Mucosa of stomach (tissue), 1 donor: ENCODE measurements at regions not wholly inside any gene's neighbourhood (a gene's known extent, or its start where the extent isn't known, plus 50 kb on each side); places are given as distances from the start of the nearest gene placed in this dataset.

Experiments
- H3K27me3 ChIP-seq: one replicate; pipeline ENCODE4 v1.7.0; 2013; ENCODE audit warnings: mild to moderate bottlenecking, low read length; ENCODE audit not compliant: control insufficient read depth, insufficient read depth
- H3K36me3 ChIP-seq: one replicate; pipeline ENCODE4 v1.7.0; 2013; ENCODE audit warnings: low read length; ENCODE audit not compliant: control insufficient read depth, insufficient read depth
- H3K4me1 ChIP-seq: one replicate; pipeline ENCODE4 v1.7.0; 2013; ENCODE audit warnings: mild to moderate bottlenecking, low read length; ENCODE audit not compliant: control insufficient read depth, insufficient read depth
- H3K4me3 ChIP-seq: one replicate; pipeline ENCODE4 v1.7.0; 2013; ENCODE audit warnings: low read length
- H3K9ac ChIP-seq: one replicate; pipeline ENCODE4 v1.7.0; 2013; ENCODE audit warnings: mild to moderate bottlenecking, low read length, moderate library complexity
- H3K9me3 ChIP-seq: one replicate; pipeline ENCODE4 v1.7.0; 2013; ENCODE audit warnings: mild to moderate bottlenecking, low read length, moderate library complexity; ENCODE audit not compliant: control insufficient read depth
- donor health status: Pancreatic carcinoma.

DNA sequence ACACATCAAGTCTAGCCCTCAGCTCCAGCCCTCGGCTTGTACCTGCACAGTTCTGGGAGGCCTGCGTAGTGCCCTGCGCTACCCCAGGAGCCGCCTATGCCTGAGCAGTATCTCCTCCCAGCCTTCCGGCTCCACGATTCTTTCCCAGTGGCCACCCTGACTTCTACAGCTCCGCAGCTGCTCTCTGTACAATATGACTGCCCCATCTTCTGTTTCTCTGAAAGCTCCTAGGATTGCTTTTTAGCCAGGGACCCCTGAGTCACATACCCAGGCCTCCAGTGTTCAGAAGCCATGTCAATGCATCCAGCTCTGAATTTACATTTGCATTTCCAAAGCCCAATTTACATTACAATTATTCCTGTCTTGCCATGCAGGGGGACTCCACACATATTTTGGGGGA lies 135.5 kb downstream of the PJA1 start:
- Histone ChIP-seq H3K27me3 (no peaks in the 10 kb centered on the region), H3K4me1 (peaks cover 48% of the 10 kb centered on the region), H3K4me3 (no peak overlapping the region), H3K9me3 (no peaks in the 10 kb centered on the region), H3K9ac (no peak overlapping the region), H3K36me3 (no peaks in the 10 kb centered on the region)

GRCh38 chrX:69028761-69029120 lies 136.5 kb downstream of the PJA1 start:
- Histone ChIP-seq H3K9me3 (no peaks in the 10 kb centered on the region), H3K27me3 (no peaks in the 10 kb centered on the region), H3K36me3 (no peaks in the 10 kb centered on the region), H3K4me1 (peaks cover 48% of the 10 kb centered on the region), H3K4me3 (no peak overlapping the region), H3K9ac (no peak overlapping the region)

DNA sequence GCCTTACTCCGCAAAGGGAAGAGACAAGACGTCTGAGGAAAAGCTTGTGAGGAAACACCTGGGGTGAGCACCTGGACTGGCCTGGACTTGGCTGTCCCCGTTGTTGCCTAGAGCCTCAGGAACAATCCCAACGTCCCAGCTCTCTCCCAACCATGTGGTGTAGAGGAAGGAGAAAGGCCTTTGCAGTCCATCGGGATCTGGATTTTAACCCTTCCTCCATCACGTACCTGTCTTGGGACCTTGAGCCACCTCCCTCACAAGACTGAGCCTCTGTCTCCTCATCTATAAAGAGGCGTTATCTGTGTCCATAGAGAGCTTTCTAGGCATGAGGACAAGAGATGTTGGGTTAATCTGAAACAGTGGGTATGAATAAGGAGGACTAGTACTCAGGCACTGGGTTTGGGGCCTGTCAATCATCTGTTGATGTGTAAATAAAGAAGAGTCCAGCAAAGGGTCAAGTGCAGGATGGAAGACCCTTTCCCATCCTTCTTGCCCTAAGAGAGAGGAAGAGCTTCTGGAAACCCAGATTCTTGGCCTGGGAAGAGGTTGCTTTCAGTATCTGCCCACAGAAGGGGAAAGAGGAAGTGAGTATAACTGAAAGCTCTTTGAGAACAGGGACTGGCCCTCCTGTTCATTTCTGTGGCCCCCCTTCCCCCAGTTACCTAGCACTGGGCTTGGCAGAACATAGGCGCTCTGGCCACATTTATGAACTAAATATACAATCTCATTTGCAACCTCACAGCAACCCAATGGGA lies 137.1 kb downstream of the PJA1 start:
- no peaks in the 10 kb centered on the region for H3K27me3 ChIP-seq
- H3K36me3 ChIP-seq: no peaks in the 10 kb centered on the region
- no peak overlapping the region for H3K9ac ChIP-seq
- H3K4me3 ChIP-seq: no peak overlapping the region
- no peaks in the 10 kb centered on the region for H3K9me3 ChIP-seq
- H3K4me1 ChIP-seq: peaks cover 48% of the 10 kb centered on the region

GRCh38 chrX:69027181-69028005 lies 137.9 kb downstream of the PJA1 start:
- no peak overlapping the region for H3K9ac ChIP-seq

GRCh38 chrX:69025802-69026301 lies 139.4 kb downstream of the PJA1 start:
- no peak overlapping the region for H3K4me3 ChIP-seq
- H3K9me3 ChIP-seq: no peaks in the 10 kb centered on the region
- no peak overlapping the region for H3K9ac ChIP-seq
- H3K36me3 ChIP-seq: no peaks in the 10 kb centered on the region
- H3K4me1 ChIP-seq: peaks cover 30% of the 10 kb centered on the region
- H3K27me3 ChIP-seq: no peaks in the 10 kb centered on the region

More at GRCh38 chrX:69027181-69028005, 137.9 kb downstream of the PJA1 start:
- peaks cover 41% of the 10 kb centered on the region for H3K4me1 ChIP-seq
- no peak overlapping the region for H3K4me3 ChIP-seq
- H3K27me3 ChIP-seq: no peaks in the 10 kb centered on the region
- H3K36me3 ChIP-seq: no peaks in the 10 kb centered on the region
- H3K9me3 ChIP-seq: no peaks in the 10 kb centered on the region

GRCh38 chrX:69024931-69025330 lies 140.3 kb downstream of the PJA1 start:
- H3K9ac ChIP-seq: no peak overlapping the region
- no peak overlapping the region for H3K4me3 ChIP-seq
- H3K27me3 ChIP-seq: no peaks in the 10 kb centered on the region
- no peaks in the 10 kb centered on the region for H3K9me3 ChIP-seq
- no peaks in the 10 kb centered on the region for H3K36me3 ChIP-seq
- H3K4me1 ChIP-seq: peaks cover 30% of the 10 kb centered on the region

GRCh38 chrX:69024161-69024736 lies 141.0 kb downstream of the PJA1 start:
- Histone ChIP-seq H3K36me3 (no peaks in the 10 kb centered on the region), H3K4me1 (peaks cover 30% of the 10 kb centered on the region), H3K9me3 (no peaks in the 10 kb centered on the region), H3K4me3 (no peak overlapping the region), H3K9ac (no peak overlapping the region), H3K27me3 (no peaks in the 10 kb centered on the region)

DNA sequence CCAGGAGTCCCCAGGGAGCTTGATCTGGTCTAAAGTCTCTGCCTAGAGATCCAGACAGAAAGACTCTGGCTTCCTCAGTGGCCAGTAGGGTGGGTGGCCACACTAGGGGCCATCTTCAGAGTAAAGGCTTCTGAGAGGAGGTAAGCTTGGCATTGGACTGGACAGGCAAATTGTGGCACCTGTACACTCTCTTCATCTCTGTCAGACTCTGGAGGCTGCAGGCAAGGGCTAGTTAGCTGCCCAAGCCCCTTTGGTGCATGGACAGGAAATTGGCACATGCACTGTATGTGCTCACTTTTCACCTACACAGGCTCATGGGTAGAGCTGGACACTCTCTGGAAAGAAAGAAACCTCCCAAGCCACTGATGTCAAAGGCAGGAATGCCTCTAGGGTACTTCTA lies 142.8 kb downstream of the PJA1 start:
- Histone ChIP-seq H3K4me3 (no peak overlapping the region), H3K27me3 (no peaks in the 10 kb centered on the region), H3K4me1 (peaks cover 17% of the 10 kb centered on the region), H3K9me3 (no peaks in the 10 kb centered on the region), H3K36me3 (no peaks in the 10 kb centered on the region), H3K9ac (no peak overlapping the region)

GRCh38 chrX:69021141-69021960 lies 143.9 kb downstream of the PJA1 start:
- Histone ChIP-seq H3K4me1 (peaks cover 9% of the 10 kb centered on the region), H3K36me3 (no peaks in the 10 kb centered on the region), H3K4me3 (no peak overlapping the region), H3K27me3 (no peaks in the 10 kb centered on the region), H3K9ac (no peak overlapping the region), H3K9me3 (no peaks in the 10 kb centered on the region)

DNA sequence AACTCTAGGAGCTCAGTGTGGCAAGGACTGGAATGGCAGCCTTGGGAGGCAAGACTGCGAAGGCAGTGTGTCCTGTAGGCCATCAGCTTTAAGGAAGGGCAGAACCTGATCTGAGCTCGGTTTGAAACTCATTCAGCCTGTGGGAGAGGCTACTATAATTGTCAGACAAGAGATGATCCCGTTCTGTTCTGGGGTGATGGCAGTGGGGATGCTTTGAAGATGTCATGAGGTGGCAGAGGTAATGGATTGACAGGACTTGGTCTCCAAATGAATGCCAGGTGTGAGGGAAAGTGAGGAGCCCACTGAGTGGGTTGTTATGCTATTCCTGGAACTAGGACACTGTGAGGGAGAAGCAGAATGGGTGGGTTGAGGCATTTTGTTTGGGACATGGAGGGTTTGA lies 144.9 kb downstream of the PJA1 start:
- Histone ChIP-seq H3K4me3 (no peak overlapping the region), H3K4me1 (peaks cover 4% of the 10 kb centered on the region), H3K36me3 (no peaks in the 10 kb centered on the region), H3K9me3 (no peaks in the 10 kb centered on the region), H3K27me3 (no peaks in the 10 kb centered on the region), H3K9ac (no peak overlapping the region)

DNA sequence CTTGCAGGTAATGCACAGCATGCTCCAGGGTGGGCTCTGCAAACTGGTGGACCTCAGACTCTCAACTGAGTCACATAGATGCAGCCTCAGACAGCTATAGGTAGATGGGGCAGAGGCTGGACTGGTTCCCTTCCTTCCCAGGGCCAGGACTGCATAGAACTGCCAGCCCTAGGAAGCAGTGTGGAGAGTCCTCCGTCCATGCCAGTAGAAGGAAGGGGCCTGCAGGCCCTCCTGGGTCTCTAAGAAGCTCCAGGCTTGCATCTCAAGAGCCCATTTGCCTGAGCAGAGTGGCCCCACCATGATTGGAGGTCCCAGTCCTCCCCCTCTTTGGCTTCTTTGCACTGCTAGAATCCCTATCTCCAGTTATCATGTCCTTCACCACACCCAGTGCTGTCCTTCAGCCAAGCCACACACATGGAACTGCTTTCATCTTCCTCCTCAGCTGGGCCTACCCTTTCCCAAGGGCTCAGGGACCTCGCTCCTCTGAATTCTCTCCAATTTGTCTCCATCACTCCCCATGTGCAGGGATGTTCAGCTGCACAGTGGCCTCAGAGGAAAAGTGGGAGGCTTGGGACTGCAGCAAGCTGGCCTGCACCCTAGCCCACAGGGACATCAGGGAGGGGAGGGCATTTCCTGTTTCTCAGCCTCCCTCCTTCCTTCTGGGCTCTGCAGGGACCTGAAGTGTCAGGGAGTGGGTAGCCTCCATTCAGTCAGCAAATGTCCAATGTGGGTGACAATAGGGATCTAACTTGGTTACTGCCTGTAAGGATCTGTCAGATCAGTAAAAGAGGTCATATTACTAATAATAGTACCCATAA lies 146.0 kb downstream of the PJA1 start:
- Histone ChIP-seq H3K9me3 (no peaks in the 10 kb centered on the region), H3K27me3 (no peaks in the 10 kb centered on the region), H3K9ac (no peak overlapping the region), H3K36me3 (no peaks in the 10 kb centered on the region), H3K4me3 (no peak overlapping the region), H3K4me1 (no peaks in the 10 kb centered on the region)
